Stimulated activated CD4-positive, alpha-beta T cell treated with anti-CD3 and anti-CD28 coated beads, Interleukin-1b, Interleukin-23, amount 100 ng/mL, for 4 hours (primary cell): ENCODE measurements at regions not wholly inside any gene's neighbourhood (a gene's known extent, or its start where the extent isn't known, plus 50 kb on each side); places are given as distances from the start of the nearest gene placed in this dataset.

Source experiments
- DNase-seq, 2 donors: peaks; one replicate each; pipeline ENCODE4 v3.0.0-alpha.2; 2020; ENCODE audit warnings: low read depth in 2 of 2

DNA sequence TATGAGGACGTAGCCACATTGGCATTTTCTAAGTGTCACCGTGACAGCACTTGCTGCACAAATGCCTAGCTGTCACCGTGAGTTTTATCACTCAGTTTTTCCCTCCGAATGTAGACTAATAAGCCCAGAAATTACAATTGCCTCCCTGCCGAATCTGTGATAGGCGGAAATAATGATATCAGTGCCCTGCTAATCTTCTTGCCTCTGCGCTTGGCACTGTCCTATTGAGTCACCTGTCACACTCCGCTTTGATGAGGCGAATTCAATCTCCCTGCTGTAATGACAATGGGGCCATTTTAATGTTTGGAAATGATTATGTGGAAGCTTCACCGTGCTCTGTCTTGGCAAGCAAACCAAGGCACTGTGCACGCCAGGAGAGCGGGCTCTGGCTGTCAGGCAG is 112.8 kb downstream of the LINC00237 start:
- DNase-seq, result no peak

DNA sequence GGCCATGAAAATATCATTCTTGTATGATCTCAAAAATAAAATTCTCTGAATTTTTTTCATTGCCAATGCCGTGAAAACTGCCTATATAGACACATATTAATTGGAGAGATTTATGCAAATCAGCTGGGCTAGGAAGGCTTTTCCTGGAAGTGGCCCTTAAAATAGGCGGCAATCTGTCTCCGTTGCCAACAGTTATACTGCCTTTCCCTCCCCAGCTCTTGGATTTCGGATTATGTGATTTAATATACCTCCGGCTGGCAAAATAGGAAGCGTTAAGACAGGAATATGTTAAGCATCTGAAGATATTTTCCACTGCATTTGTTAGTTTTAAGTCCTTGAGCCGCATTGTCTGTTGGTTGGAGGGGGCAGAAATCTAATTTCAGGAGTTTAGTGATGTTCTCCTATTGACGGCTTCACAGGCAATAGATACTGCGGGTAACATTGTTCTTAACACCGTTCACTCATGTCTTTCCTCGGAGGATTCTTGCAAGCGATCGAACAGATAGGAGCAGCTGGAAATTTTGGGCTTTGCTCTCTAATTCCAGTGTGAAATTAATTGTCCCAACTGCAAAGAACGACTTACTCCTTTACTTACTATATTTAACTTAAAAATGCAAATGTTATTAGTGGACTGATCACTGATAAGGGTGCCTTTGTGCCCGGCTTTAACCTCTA is 113.3 kb downstream of the LINC00237 start:
- no peak for DNase-seq

DNA sequence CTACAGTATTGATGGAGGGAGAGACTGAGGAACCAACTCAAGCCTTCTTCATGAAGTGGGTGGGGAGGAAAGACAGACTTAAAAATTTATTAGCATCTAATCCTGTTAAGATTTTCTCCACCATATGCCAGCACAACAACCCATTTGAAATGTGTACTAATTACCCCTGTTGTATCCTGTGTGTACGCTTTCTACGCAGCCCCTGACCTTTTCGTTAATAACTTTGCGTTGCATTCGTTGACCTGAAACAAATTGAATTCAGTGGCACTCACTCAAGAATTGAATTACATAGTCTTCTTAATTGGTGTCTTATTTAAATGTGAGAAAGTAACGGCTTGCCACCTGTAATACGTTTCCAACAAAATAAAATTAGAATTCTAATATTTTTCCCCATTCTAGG is 113.9 kb downstream of the LINC00237 start:
- DNase-seq, result no peak

DNA sequence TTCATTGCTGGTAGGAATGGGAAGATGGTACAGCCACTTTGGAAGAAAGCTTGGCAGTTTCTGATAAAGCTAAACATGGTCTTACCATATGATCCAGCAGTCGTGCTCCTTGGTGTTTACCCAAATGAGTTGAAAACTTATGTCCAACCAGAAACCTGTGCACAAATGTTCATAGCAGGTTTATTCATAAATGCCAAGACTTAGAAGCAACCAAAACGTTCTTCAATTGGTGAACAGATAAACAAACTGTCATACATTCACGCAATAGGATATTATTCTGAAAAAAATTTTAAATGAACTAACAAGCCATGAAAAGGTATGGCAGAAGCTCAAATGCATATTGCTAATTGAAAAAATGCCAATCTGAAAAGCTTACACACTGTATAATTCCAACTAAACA is 117.1 kb downstream of the LINC00237 start:
- no peak for DNase-seq

DNA sequence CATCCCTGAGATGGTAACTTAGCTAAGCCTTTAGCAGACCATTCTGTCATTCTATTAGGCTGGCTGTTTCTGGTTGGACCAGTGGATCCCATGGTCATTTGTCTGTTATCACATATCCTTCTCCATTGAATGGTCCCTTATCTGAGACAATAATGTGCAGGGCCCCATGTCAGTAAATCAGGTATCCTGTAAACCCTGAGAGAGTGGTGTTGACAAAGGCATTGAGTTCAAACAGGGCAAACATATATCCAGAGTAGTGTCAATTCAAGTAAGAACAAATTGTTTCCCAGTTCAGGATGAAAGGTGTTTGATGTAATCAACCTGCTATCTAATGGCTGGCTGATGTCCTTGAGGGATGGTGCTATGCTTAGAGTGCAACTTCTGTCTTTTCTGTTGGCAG is 126.2 kb downstream of the LINC00237 start:
- DNase-seq, result no peak

DNA sequence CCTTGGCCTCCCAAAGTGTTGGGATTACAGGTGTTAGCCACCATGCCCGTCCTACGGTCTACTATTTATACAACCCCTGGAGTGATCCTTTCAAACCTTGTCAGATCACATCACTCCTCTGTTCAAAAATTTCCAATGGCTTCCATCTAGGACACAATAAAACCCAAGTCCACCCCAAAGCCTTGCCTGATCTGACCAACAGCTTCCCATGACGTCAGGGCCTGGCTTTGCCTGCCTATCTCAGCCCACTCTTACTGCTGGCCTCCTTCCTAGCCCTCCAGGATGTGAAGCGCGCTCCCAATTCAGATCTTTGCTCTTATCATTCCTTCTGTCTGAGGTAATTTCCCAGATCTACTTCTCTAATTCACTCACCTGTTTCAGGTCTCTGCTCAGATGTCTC is 128.4 kb downstream of the LINC00237 start:
- DNase-seq, result no peak

DNA sequence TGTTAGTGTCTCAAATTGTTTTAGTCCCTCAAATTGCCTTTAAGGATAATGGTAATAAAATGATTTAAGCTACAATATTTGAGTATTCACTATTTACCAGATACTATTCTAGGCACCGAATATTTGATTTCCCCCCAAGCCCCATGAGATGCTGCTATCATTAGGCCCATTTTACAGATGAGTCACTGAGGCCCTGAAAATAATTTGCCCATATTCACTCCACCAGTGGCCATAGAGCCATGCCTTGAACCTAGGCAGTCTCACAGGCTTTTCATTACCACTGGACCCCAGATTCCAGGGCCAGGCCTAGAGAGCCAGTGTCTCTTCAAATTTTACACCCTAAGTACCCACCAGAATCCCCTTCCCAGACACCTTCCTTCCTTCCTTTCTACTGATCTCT is 133.7 kb downstream of the LINC00237 start:
- DNase-seq, result no peak

DNA sequence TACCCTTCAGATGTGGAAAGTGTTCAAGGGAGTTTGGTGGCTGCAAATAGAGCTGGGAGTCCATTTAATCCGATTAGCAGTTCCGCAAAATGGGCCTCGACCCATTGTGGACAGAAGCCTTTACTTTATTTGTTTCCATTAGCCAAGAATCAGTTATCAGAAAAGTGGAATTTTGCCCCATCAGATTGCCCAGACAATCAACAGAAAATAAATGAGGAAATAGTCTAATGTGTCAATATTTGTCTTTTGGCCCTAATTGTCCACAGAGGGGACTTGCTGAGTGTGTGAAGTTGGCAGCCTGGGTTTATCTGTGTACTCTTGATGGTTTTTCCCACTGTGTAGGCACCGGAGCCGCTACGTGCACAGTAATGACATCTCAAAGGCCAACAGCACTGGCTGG is 134.3 kb downstream of the LINC00237 start:
- no peak for DNase-seq

DNA sequence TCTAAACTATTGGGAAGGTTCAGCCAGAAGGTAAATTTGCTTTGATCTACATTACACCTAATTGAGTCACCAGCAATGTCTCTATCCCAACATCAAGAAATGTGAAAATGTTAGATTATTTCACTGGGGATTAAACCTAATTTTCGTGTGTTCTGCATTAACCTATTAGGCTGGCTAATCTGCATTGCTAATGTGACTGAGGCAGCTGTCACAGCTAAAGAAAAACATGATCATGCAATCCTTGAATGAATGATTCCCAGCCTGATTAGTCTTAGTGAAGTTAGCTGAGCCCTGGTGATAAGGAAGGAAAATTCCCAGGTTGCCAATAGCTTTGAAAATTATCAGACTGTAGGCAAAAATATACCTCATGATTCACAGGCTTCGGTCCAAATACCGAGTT is 135.3 kb downstream of the LINC00237 start:
- no peak for DNase-seq

DNA sequence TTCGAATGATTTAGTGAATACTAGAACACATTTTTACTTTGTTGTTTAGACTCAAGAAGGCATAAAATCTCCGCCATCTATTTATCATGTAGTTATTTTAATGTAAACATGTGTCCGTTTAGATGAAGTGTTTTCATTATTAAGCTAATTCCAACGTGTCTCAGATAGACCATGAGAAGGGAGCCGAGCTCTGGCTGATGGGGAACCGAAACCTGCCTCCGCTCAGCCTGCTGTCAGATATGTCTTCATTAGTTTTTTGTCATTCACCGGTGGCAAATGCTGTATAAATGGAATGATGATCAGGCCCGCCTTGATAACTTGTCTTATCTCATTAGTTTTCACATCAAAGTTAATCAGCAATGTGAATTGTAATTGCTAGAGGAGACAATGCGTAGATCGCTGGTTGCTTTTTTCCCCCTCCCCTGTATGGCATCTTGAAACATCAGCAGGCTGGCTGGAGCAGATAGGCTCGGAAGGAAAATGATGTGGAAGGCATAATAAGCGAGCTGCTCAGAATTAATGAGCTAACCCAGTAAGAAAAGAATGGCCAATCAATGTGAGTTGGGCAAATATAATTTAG is 136.4 kb downstream of the LINC00237 start:
- DNase-seq, result no peak

DNA sequence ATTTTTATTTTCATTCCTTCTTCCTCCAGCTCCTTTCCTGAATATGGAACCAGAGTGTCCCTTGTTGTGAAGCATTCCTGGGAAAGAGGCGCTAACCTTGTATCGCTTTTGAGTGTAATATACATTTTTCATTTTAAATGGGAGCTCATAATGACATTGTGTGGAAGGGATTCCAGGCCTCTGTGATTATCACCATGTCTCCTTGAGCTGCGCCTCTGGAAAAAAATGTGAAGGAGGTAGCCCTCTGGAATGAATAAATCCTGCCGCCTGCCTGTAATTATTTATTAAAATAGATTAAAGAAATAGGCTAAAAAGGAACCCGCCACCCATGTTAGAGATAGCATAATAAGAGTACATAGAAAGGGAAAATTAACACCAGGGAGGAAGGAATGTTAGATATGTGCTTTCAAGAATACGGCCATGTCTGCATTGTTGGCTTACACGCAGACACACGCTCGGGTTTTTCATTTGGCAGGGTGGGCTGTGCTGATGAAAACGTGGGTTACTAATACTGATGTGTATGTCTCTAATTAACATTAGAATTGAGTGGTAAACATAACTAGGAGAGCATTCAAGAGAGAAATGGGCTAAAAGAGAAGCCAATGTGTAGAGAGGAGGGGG is 138.5 kb downstream of the LINC00237 start:
- no peak for DNase-seq

DNA sequence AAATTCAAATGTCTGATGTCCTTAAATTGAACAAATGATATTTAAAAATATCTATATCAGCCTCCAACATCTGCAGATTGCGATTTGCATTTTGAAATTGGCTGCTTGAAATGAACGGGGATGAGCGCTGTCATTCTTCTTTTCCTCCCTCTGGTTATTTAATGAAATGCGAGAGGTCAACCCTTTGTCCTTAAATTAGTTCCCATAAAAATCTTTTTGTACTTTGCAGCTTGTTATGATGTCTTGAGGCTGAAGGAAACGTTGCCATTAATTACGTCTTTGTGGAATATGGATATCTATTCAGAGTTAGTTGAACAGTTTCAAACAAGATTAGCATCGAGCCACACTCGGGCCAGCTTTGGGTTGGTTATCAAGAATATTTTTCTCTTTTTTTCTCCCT is 140.0 kb downstream of the LINC00237 start:
- DNase-seq, result no peak

DNA sequence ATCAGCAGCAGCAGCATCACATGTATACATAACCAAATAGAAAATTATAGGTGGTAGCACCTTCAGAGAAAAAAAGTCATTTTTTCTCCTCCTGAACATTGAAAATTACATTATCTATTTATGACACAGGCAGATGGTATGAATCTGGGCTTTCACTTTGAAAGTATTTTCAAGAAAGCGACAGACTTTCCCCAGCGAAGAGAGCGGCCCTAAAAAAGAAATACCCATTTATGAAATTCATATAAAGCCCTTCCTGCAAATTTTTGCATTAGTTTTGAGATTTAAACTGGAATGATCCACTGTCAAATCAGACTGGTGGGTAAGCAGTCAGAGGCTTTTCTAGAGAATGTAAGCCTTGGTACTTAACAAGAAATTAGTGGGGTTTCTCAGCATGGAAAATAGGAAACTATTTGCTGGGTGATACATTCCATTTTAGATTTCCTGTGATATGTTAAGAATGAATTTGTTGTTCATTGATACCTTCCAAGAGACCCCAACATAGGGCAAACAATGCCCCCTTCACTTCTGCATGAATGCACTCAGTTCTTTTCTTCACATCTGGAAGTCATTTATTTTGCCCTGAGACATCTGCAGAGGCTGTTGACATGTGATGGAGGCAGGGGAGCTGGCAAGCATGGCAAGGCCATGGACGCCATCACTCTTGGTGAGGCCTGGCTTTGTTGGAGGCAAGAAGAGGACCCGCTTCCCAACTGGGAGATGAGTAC is 147.0 kb downstream of the LINC00237 start:
- no peak for DNase-seq

DNA sequence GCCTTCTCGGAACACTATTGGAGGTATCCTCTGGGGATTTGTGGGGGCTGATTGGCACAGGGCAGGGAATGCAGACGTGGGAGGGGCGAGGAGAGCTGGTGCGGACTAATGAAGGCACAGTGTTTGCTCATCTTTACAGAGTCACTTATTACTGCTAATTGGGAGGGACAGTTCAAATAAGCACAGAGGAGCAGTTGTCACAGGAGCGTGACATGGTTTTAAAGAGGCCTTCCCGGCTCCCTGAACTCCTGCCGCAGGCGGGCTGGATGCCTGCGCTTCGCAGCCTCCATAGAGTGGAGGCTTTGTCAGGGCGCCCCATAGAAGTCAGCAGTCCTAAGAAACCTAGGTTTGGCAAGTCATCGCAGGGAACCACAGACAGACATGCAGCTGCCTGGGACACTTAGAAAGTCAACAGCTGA is 149.6 kb downstream of the LINC00237 start:
- no peak for DNase-seq

DNA sequence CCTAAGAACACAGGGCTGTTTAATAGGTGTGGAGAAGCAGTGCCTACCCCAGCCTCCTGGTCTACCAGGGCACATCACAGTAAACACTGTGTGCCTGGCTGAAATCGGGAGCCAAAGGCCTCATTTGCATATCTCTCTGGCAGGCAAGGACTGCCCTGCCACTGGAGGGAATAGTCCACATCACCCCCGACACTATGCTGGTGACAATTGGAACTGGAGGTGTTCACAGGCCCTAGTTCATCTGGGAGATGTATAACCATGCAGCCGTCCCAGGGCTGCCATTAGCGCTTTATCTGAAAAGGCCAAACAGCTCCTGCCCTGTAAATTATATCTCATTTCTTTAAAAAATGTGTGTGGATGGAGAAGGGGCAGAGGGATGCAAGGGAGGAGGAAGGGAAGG is 150.3 kb downstream of the LINC00237 start:
- no peak for DNase-seq

DNA sequence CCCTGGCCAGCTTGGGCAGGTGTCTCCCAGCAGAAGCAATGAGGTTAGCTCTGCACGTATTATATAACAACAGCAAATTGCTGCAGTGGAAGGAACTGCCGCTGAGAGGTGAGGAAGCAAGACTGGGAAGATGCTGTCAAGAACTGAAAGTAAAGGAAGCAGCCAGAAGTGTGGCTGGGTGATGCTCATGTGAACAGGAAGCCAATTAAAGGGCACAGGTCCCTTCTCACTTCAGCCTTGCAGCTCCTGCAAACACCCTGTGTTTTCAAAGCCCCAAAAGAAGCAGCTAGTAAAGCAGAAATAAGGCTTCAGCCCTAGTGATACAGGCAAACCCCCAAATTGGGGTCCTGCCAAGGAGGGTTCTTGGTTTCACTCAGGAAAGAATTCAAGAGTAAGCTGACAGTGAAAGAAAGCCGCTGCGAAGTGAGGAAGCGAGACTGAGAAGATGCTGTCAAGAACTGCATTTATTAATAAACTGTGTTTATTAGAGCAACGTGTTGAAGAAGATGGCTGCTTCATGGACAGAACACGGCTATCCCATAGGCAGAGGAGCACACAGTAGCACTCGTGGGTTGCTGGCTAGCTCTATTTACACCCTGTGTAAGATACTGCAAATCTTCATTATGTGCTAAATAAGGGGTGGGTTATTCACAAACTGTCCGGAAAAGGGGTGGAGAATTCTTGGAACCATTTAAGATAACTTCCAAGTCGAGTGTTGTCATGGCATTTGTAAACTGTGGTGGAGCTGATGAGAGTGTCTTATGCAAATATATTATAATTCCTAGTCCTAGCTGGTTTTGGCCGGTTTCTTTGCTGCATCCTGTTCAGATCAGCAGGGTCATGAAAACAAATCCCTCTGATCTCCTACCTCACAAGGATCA is 152.2 kb downstream of the LINC00237 start:
- DNase-seq, result no peak

DNA sequence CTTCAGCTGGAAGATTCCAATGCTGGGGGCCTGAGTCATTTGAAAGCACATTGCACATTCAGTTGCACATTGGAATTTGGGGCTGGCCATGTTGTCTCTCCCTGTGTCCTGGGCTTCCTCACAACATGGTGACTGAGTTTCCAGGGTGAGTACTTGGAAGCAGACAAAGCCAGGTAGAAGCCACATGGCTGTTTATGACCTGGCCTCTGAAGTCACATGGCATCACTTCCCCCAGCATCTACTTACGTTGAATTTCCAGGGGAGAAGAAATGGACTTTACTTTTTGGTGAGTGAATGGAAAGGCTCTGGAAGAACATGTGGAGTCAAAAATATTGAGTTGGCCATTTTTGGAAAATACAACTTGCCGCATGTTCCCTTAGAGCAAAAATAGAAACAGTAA is 155.5 kb downstream of the LINC00237 start:
- DNase-seq, result no peak

DNA sequence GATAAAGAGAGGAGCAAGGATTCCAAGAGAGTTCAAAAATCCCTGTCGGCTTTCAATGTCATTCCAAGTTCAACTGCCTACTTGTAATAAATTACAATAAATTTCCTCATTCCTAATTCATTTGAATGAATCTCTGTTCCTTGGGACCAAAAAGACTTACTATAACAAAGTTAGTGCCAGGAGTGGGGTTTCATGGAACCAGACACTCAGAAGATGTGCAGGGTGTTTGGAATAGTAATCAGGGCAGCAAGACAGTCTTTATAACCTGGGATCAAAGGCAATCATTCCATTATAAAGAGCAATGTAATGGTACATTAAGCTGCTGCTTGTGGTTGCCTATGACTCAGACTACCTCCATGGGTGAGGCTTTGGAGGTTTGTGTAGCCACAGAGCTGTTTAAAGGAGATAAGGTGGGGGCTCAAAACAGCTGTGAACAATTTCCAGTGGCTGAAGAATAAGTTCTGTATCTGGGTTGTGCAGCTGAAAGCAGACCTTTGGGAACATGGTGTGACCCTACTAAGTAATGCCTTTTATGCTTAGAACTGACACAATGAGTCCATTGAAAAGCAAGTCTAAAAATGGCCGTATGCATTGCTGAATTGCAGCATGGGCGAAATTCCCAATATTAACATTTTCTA is 159.9 kb downstream of the LINC00237 start:
- DNase-seq, result no peak

DNA sequence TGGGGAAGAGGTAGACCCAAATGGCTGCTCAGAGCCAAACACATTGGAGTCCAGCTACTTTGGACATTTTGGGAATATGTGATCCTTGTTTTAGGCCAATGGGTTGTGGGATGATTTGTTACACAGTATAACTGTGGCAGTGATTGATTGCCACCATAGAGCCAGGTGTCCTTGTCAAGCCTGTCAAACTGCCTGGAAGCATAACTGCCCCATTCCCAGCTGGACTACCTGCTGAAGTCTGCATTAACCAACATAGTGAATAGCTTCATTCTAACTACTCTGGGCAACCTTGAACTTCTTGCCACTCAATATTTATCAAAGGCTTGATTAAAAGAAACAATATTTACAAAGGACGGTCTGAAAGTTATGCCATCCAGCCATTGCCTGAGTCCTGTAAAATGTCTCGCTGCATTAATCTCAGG is 164.7 kb downstream of the LINC00237 start:
- DNase-seq, result no peak

DNA sequence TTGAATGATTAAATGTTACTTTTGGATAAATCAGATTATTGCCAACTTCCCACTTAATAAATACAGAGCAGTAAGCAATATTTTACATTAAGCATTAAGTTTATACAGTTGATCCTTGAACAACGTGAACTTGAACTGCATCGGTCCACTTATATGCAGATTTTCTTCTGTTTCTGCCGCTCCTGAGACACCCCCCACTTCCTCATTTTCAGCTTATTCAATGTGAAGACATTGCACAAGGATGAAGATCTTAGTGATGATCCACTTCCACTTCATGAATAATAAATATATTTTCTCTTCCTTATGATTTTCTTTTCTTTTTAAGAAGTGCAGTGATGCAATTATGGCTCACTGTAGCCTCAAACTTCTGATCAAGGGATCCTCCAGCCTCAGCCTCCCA is 167.2 kb downstream of the LINC00237 start:
- no peak for DNase-seq

DNA sequence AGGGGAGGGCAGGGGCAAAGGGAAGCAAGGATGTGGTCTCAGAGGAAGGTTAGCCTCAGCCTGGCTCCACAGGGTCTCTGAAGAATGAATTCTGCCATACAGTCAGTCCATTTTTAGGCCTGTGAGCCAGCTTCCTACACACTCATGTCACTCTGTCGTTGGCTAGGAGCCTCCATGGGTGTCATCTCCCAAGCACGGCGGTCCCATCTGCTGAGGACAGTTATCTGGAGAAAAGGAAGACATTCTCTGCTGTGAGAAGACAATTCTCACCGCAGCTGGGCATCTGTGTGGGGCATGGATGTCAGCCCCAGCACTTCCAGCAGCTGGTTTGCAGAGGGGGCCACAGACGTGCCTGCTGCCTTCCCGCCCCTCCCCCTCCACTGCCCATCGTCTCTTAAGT is 167.6 kb downstream of the LINC00237 start:
- no peak for DNase-seq
